DOHH2 (cell line): ENCODE measurements at regions not wholly inside any gene's neighbourhood (a gene's known extent, or its start where the extent isn't known, plus 50 kb on each side); places are given as distances from the start of the nearest gene placed in this dataset.

Experiments
- H3F3A ChIP-seq: fragments of 200-600 bp; sonication (generic), shearing (Covaris generic); 2 replicates; pipeline ENCODE4 v1.6.0; 2016; ENCODE audit warnings: antibody characterized with exemption, mild to moderate bottlenecking; ENCODE audit not compliant: control insufficient read depth, insufficient read depth
- H3K27ac ChIP-seq: fragments of 200-600 bp; sonication (generic); 2 replicates; pipeline ENCODE4 v1.5.1; 2014; ENCODE audit warnings: low read depth, mild to moderate bottlenecking, low read length, moderate library complexity
- H3K27me3 ChIP-seq: fragments of 200-600 bp; sonication (generic); 2 replicates; pipeline ENCODE4 v1.6.1; 2014; ENCODE audit warnings: mild to moderate bottlenecking, low read length, mixed read lengths; ENCODE audit not compliant: control insufficient read depth
- H3K36me3 ChIP-seq: fragments of 200-600 bp; sonication (generic); 2 replicates; pipeline ENCODE4 v1.6.1; 2014; ENCODE audit warnings: mild to moderate bottlenecking, low read length, moderate library complexity, mixed read lengths; ENCODE audit not compliant: control insufficient read depth
- H3K4me1 ChIP-seq: fragments of 200-600 bp; sonication (generic); 2 replicates; pipeline ENCODE4 v1.6.1; 2014; ENCODE audit warnings: mild to moderate bottlenecking, low read length, mixed read lengths; ENCODE audit not compliant: control insufficient read depth
- H3K4me2 ChIP-seq: fragments of 200-600 bp; sonication (generic); 2 replicates; pipeline ENCODE4 v1.6.0; 2014; ENCODE audit warnings: mild to moderate bottlenecking, low read length, moderate library complexity
- H3K4me3 ChIP-seq: fragments of 200-600 bp; sonication (generic); 2 replicates; pipeline ENCODE4 v1.5.1; 2014; ENCODE audit warnings: mild to moderate bottlenecking, low read length, mixed read lengths
- H3K79me2 ChIP-seq: fragments of 200-600 bp; sonication (generic); 2 replicates; pipeline ENCODE4 v1.6.1; 2014; ENCODE audit warnings: mild to moderate bottlenecking, low read length, mixed read lengths; ENCODE audit not compliant: control insufficient read depth
- H3K9me2 ChIP-seq: fragments of 200-600 bp; sonication (generic); replicated peaks from 2 replicates; pipeline ENCODE4 v1.6.1; 2014; ENCODE audit warnings: mild to moderate bottlenecking, low read length, mixed read lengths; ENCODE audit not compliant: control insufficient read depth
- H3K9me3 ChIP-seq: fragments of 200-600 bp; sonication (generic); 2 replicates; pipeline ENCODE4 v1.6.1; 2014; ENCODE audit warnings: antibody characterized with exemption, low read length, mixed read lengths; ENCODE audit not compliant: control insufficient read depth, insufficient read depth
- H4K20me1 ChIP-seq: fragments of 200-600 bp; sonication (generic); 2 replicates; pipeline ENCODE4 v1.6.0; 2014; ENCODE audit warnings: low read depth, mild to moderate bottlenecking, antibody characterized with exemption, low read length, moderate library complexity; ENCODE audit not compliant: control insufficient read depth, insufficient read depth
- EZH2phosphoT487 ChIP-seq: fragments of 200-600 bp; sonication (generic); IDR thresholded peaks from 2 replicates; pipeline ENCODE4 v1.6.1; 2017; ENCODE audit warnings: borderline replicate concordance, mild to moderate bottlenecking, antibody characterized with exemption, low read length, moderate library complexity, mixed read lengths
- TF ChIP-seq, protein P1 (sequence below): fragments of 200-600 bp; sonication (generic); IDR thresholded peaks from one replicate; pipeline ENCODE4 v1.5.1; 2014; ENCODE audit warnings: antibody characterized with exemption, mild to moderate bottlenecking, low read depth, low read length; ENCODE audit not compliant: poor library complexity, severe bottlenecking

DNA sequence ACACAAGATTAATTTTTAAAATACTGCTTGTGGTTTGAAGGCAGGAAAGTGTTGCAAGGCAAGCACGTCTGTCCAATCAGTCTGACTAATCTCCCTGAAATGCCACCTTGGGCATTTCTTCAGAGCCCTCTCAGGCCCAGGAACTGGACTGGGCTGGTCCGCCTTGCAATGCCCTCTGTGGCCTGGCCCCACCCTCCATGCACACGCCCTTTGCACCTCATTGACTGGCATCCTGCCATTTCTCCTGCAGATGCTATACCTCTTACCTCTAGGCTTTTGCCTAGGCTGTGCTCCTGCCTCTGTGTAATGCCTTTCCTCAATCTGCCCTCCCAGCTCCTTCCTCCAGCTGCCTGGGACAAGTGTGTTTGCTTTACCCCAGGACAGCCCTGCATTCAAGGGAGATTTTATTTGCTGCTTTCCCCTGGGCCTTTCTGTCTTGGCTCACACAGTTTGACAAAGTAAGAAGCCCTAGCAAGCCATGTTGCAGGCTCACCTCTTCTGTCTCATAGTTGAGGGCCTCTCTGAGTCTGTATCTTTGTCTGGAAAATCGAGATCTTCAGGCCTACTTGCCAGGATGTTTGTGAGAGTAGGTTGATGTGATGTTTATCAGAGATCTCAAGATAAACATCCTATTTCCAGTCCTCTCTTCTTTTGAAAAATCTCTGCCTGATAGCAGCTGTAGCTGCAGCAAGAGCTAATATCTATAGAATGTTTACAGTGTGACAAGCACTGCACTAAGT is 149.2 kb upstream of the JUN start:
- H3K9me2 ChIP-seq: no peaks in the 10 kb centered on the region
- H3K27ac ChIP-seq: no peak overlapping the region
- no peaks in the 10 kb centered on the region for H3F3A ChIP-seq
- H3K9me3 ChIP-seq: no peaks in the 10 kb centered on the region
- no peaks in the 10 kb centered on the region; the same call in 1 of the 2 replicates for H3K27me3 ChIP-seq
- H3K79me2 ChIP-seq: no peaks in the 10 kb centered on the region
- TF ChIP-seq, protein P1, sequence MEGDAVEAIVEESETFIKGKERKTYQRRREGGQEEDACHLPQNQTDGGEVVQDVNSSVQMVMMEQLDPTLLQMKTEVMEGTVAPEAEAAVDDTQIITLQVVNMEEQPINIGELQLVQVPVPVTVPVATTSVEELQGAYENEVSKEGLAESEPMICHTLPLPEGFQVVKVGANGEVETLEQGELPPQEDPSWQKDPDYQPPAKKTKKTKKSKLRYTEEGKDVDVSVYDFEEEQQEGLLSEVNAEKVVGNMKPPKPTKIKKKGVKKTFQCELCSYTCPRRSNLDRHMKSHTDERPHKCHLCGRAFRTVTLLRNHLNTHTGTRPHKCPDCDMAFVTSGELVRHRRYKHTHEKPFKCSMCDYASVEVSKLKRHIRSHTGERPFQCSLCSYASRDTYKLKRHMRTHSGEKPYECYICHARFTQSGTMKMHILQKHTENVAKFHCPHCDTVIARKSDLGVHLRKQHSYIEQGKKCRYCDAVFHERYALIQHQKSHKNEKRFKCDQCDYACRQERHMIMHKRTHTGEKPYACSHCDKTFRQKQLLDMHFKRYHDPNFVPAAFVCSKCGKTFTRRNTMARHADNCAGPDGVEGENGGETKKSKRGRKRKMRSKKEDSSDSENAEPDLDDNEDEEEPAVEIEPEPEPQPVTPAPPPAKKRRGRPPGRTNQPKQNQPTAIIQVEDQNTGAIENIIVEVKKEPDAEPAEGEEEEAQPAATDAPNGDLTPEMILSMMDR: no peak
- no peak for TF ChIP-seq EZH2phosphoT487
- H4K20me1 ChIP-seq: no peaks in the 10 kb centered on the region
- no peak overlapping the region for H3K4me2 ChIP-seq
- H3K36me3 ChIP-seq: no peaks in the 10 kb centered on the region
- H3K4me1 ChIP-seq: no peaks in the 10 kb centered on the region
- no peak overlapping the region for H3K4me3 ChIP-seq

DNA sequence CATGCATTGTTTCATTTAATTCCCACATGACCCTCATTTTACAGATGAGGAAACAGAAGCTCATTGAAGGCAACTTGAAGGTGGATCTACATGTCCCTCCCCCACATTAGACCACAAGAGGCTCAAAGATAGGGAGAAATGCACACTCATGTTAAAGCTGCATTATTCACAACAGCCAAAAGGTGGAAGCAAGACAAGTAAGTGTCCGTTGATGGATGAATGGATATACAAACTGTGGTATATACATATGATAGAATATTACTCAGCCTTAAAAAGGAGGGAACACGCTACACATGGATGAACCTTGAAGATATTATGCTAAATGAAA is 149.7 kb upstream of the JUN start:
- TF ChIP-seq, protein P1: no peak
- no peak for TF ChIP-seq EZH2phosphoT487
- H3K36me3 ChIP-seq: no peaks in the 10 kb centered on the region
- no peaks in the 10 kb centered on the region for H3K4me1 ChIP-seq
- no peak overlapping the region for H3K27ac ChIP-seq
- H4K20me1 ChIP-seq: no peaks in the 10 kb centered on the region
- H3F3A ChIP-seq: no peaks in the 10 kb centered on the region
- H3K9me3 ChIP-seq: no peaks in the 10 kb centered on the region
- H3K9me2 ChIP-seq: no peaks in the 10 kb centered on the region
- H3K4me2 ChIP-seq: no peak overlapping the region
- no peaks in the 10 kb centered on the region for H3K79me2 ChIP-seq
- H3K4me3 ChIP-seq: no peak overlapping the region
- no peaks in the 10 kb centered on the region; the same call in 1 of the 2 replicates for H3K27me3 ChIP-seq

DNA sequence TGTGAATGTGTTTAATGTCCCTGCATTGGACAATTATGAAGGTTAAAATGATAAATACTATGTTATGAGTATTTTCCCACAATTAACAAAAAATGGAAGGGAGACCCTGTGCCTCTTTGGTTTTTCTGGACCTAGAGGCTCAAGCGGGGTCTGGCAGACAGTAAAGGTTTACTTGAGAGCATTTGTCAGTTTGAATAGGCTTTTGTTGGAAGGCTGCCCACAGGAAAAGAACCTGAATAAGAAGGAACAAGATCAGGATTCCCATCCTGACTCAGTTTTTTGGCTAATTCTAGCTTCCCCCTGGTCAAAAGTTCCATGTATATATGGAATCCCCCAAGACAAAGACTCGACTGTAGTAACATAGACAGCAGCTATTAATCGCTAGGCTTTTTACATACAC is 150.9 kb upstream of the JUN start:
- H3K4me1 ChIP-seq: no peaks in the 10 kb centered on the region
- no peaks in the 10 kb centered on the region for H3K36me3 ChIP-seq
- H3K9me3 ChIP-seq: no peaks in the 10 kb centered on the region
- TF ChIP-seq, protein P1: no peak
- no peak for TF ChIP-seq EZH2phosphoT487
- H3K4me3 ChIP-seq: no peak overlapping the region
- H3K27me3 ChIP-seq: no peaks in the 10 kb centered on the region; the same call in 1 of the 2 replicates
- H3K9me2 ChIP-seq: no peaks in the 10 kb centered on the region
- H3K4me2 ChIP-seq: no peak overlapping the region
- no peak overlapping the region for H3K27ac ChIP-seq
- H3F3A ChIP-seq: no peaks in the 10 kb centered on the region
- no peaks in the 10 kb centered on the region for H3K79me2 ChIP-seq
- H4K20me1 ChIP-seq: no peaks in the 10 kb centered on the region

DNA sequence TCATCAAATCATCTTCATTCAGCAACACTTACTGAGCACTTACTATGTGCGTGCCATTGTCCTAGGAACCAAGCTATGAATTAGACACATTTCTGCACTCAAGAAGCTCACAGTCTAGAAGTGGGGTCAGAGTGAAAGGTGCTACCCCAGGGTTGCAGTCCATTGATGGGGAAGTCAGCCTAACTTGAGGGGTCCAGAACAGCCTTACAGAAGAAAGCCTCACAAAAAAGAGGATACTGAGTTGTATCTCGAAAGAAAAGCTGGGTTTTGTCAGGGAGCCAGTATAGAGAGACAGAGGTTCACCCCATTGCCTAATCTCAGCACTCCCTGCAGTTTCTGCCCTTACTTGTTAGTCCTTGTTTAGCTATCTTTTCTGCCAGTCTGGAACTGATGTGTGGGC is 153.1 kb upstream of the JUN start:
- Histone ChIP-seq H4K20me1 (no peaks in the 10 kb centered on the region), H3F3A (no peaks in the 10 kb centered on the region)
- TF ChIP-seq EZH2phosphoT487: no peak
- TF ChIP-seq, protein P1: no peak

More for the DNA sequence above, 153.1 kb upstream of the JUN start:
- Histone ChIP-seq H3K9me2 (no peaks in the 10 kb centered on the region), H3K4me3 (no peak overlapping the region), H3K9me3 (no peaks in the 10 kb centered on the region), H3K27me3 (no peaks in the 10 kb centered on the region; the same call in 1 of the 2 replicates), H3K36me3 (no peaks in the 10 kb centered on the region), H3K79me2 (no peaks in the 10 kb centered on the region), H3K27ac (no peak overlapping the region), H3K4me2 (no peak overlapping the region), H3K4me1 (no peaks in the 10 kb centered on the region)
